ENCODE measurements at regions not wholly inside any gene's neighbourhood (a gene's known extent, or its start where the extent isn't known, plus 50 kb on each side); places are given as distances from the start of the nearest gene placed in this dataset.

DNA sequence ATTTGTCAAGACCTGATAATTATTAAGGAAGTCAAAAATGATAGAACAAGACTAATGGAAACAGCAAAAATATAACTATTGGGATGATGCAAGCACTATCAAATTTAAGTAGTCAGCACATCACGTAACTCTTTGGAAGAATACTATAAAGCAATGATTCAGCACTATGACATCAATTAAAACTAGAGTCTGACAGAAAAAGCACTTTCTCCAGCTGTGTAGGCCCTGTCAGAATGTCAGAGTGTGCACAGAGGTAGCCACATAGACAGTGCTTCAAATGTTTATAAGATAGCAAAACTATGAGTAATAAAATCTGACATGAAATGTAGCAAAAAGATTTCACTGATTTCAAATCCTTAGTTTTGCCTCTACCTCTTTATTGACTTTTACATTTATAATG lies 1226.6 kb upstream of the ADGRL3 start:
- Histone ChIP-seq H3K27ac (ENCODE audit: low read depth) (no peak overlapping the region), H3F3A (replicated peaks; ENCODE audit: low read depth) (no peaks in the 10 kb centered on the region), H3K4me2 (no peak overlapping the region), H3K27me3 (ENCODE audit: insufficient read depth) (no peaks in the 10 kb centered on the region), H3K9me2 (ENCODE audit: insufficient read depth) (no peaks in the 10 kb centered on the region), H3K4me1 (ENCODE audit: insufficient read depth) (no peaks in the 10 kb centered on the region), H3K36me3 (ENCODE audit: insufficient read depth) (no peaks in the 10 kb centered on the region), H3K4me3 (no peak overlapping the region), H3K79me2 (replicated peaks; ENCODE audit: insufficient read depth) (no peaks in the 10 kb centered on the region), H2AFZ (no peak overlapping the region), H4K20me1 (replicated peaks; ENCODE audit: insufficient read depth) (no peaks in the 10 kb centered on the region)
- TF ChIP-seq NANOG (IDR thresholded peaks at IDR 0.05; ENCODE audit: borderline replicate concordance) (no peak), ZNF462 (CRISPR knock-in tag; IDR thresholded peaks at IDR 0.05) (no peak), EZH2phosphoT487 (IDR thresholded peaks at IDR 0.05; ENCODE audit: unreplicated experiment) (no peak), POLR2AphosphoS5 (IDR thresholded peaks at IDR 0.05; ENCODE audit: low read depth) (no peak), CREB1 (CRISPR knock-in tag; IDR thresholded peaks at IDR 0.05; ENCODE audit: low read depth) (no peak), REST (IDR thresholded peaks at IDR 0.05; ENCODE audit: unreplicated experiment) (no peak), JUNB (IDR thresholded peaks at IDR 0.05; ENCODE audit: unreplicated experiment) (no peak), STAT1 (IDR thresholded peaks at IDR 0.05; ENCODE audit: unreplicated experiment) (no peak), EZH2 (IDR thresholded peaks at IDR 0.05; ENCODE audit: low read depth, unreplicated experiment) (no peak), ZNF114 (CRISPR knock-in tag; IDR thresholded peaks at IDR 0.05) (no peak), ZNF331 (CRISPR knock-in tag; IDR thresholded peaks at IDR 0.05; ENCODE audit: low read depth) (no peak)
- TF ChIP-seq, protein P1, sequence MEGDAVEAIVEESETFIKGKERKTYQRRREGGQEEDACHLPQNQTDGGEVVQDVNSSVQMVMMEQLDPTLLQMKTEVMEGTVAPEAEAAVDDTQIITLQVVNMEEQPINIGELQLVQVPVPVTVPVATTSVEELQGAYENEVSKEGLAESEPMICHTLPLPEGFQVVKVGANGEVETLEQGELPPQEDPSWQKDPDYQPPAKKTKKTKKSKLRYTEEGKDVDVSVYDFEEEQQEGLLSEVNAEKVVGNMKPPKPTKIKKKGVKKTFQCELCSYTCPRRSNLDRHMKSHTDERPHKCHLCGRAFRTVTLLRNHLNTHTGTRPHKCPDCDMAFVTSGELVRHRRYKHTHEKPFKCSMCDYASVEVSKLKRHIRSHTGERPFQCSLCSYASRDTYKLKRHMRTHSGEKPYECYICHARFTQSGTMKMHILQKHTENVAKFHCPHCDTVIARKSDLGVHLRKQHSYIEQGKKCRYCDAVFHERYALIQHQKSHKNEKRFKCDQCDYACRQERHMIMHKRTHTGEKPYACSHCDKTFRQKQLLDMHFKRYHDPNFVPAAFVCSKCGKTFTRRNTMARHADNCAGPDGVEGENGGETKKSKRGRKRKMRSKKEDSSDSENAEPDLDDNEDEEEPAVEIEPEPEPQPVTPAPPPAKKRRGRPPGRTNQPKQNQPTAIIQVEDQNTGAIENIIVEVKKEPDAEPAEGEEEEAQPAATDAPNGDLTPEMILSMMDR (conservative IDR thresholded peaks at IDR 0.05; ENCODE audit: low read depth in 2 of 2), result no peak
- TF ChIP-seq, protein P2, sequence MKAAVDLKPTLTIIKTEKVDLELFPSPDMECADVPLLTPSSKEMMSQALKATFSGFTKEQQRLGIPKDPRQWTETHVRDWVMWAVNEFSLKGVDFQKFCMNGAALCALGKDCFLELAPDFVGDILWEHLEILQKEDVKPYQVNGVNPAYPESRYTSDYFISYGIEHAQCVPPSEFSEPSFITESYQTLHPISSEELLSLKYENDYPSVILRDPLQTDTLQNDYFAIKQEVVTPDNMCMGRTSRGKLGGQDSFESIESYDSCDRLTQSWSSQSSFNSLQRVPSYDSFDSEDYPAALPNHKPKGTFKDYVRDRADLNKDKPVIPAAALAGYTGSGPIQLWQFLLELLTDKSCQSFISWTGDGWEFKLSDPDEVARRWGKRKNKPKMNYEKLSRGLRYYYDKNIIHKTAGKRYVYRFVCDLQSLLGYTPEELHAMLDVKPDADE (IDR thresholded peaks at IDR 0.05), result no peak
- Mint-ChIP-seq H3K27me3 (ENCODE audit: insufficient read depth, low read depth, poor library complexity) (no peaks in the 10 kb centered on the region), H3K36me3 (ENCODE audit: low read depth) (no peaks in the 10 kb centered on the region), H3K4me3 (no peak overlapping the region), H3K4me1 (peaks cover 4% of the 10 kb centered on the region; the same call in 1 of the 3 replicates), H3K9me3 (no peaks in the 10 kb centered on the region), H3K27ac (no peak overlapping the region)
- DNase-seq (ENCODE audit: low spot score) (no peak), ATAC-seq (no peak)
